IMR-90 (cell line): ENCODE measurements at regions not wholly inside any gene's neighbourhood (a gene's known extent, or its start where the extent isn't known, plus 50 kb on each side); places are given as distances from the start of the nearest gene placed in this dataset.

Experiments
- ATAC-seq: fragments of 200-7000 bp; cut with Tn5 transposase; 2 replicates; pipeline ENCODE4 v1.9.1; 2020; ENCODE audit warnings: low read depth, mild to moderate bottlenecking, moderate library complexity
- BruUV-seq: library from RNA; stranded (reverse); fragments of 400-500 nt; replicated peaks from 2 replicates; lab custom pipeline; 2021; lab: Mats Ljungman, UMichigan
- CTCF ChIA-PET: fragments of 300-600 bp; formaldehyde crosslinking; extraction: SDS; loops from one replicate; lab custom pipeline; 2021; ENCODE audit warnings: antibody characterized with exemption; lab: Yijun Ruan, JAX
- POLR2A ChIA-PET: fragments of 300-600 bp; sonication (Branson Sonifier 250); formaldehyde crosslinking; loops from one replicate; lab custom pipeline; 2022; ENCODE audit warnings: antibody characterized with exemption; ENCODE audit not compliant: unreplicated experiment; lab: Charles Lee
- DNase-seq: peaks from one replicate; pipeline ENCODE4 v3.0.0; 2013
- H2AFZ ChIP-seq: replicated peaks from 2 replicates; pipeline ENCODE3; 2013; ENCODE audit warnings: low read length, mild to moderate bottlenecking; ENCODE audit not compliant: poor library complexity
- H2AK5ac ChIP-seq: 2 replicates; pipeline ENCODE4 v1.6.1; 2013; ENCODE audit warnings: low read depth, low read length, inconsistent platforms
- H2AK9ac ChIP-seq: replicated peaks from 2 replicates; pipeline ENCODE3; 2013; ENCODE audit warnings: mild to moderate bottlenecking, low read depth, low read length, moderate library complexity; ENCODE audit not compliant: poor library complexity
- H2BK120ac ChIP-seq: 2 replicates; pipeline ENCODE4 v1.6.1; 2013; ENCODE audit warnings: low read depth, low read length, inconsistent platforms
- H2BK15ac ChIP-seq: 3 replicates; pipeline ENCODE4 v1.6.1; 2013; ENCODE audit warnings: low read depth, low read length, inconsistent platforms
- H2BK20ac ChIP-seq: 2 replicates; pipeline ENCODE4 v1.6.1; 2013; ENCODE audit warnings: low read depth, mild to moderate bottlenecking, inconsistent platforms, low read length, moderate library complexity
- H2BK5ac ChIP-seq: 2 replicates; pipeline ENCODE4 v1.6.1; 2013; ENCODE audit warnings: mild to moderate bottlenecking, low read depth, low read length, inconsistent platforms; ENCODE audit not compliant: poor library complexity, severe bottlenecking
- H3K14ac ChIP-seq: replicated peaks from 2 replicates; pipeline ENCODE4 v1.6.1; 2013; ENCODE audit warnings: low read depth, low read length, inconsistent platforms
- H3K18ac ChIP-seq: 2 replicates; pipeline ENCODE4 v1.6.1; 2013; ENCODE audit warnings: low read depth, low read length, control low read depth
- H3K23ac ChIP-seq: 2 replicates; pipeline ENCODE4 v1.6.1; 2013; ENCODE audit warnings: low read depth, low read length, inconsistent platforms
- H3K27ac ChIP-seq: 2 replicates; pipeline ENCODE4 v1.5.1; 2013; ENCODE audit warnings: mild to moderate bottlenecking, control low read depth, low read length; ENCODE audit not compliant: insufficient read depth
- H3K27me3 ChIP-seq: 2 replicates; pipeline ENCODE4 v1.6.1; 2013; ENCODE audit warnings: low read length; ENCODE audit not compliant: control insufficient read depth, insufficient read depth
- H3K36me3 ChIP-seq: 2 replicates; pipeline ENCODE4 v1.6.1; 2013; ENCODE audit warnings: low read length, mixed read lengths; ENCODE audit not compliant: control insufficient read depth, insufficient read depth
- H3K4ac ChIP-seq: 2 replicates; pipeline ENCODE4 v1.6.1; 2013; ENCODE audit warnings: low read depth, low read length, inconsistent platforms
- H3K4me1 ChIP-seq: 2 replicates; pipeline ENCODE4 v1.6.1; 2013; ENCODE audit warnings: low read length, mixed read lengths; ENCODE audit not compliant: control insufficient read depth, insufficient read depth
- H3K4me2 ChIP-seq: 2 replicates; pipeline ENCODE4 v1.6.1; 2013; ENCODE audit warnings: low read depth, mild to moderate bottlenecking, control low read depth, low read length, moderate library complexity
- H3K4me3 ChIP-seq: 2 replicates; pipeline ENCODE4 v1.5.1; 2013; ENCODE audit warnings: low read depth, mild to moderate bottlenecking, control low read depth, low read length, moderate library complexity; ENCODE audit not compliant: insufficient read depth
- H3K56ac ChIP-seq: 2 replicates; pipeline ENCODE4 v1.6.1; 2013; ENCODE audit warnings: low read length, inconsistent platforms; ENCODE audit not compliant: insufficient read depth; ENCODE audit errors: extremely low read depth
- H3K79me1 ChIP-seq, 2 experiments: 2 replicates each; pipeline ENCODE4 v1.6.1; 2013; ENCODE audit warnings: low read length in 2 of 2, inconsistent platforms in 1 of 2, low read depth in 1 of 2
- H3K9ac ChIP-seq: 2 replicates; pipeline ENCODE4 v1.6.1; 2013; ENCODE audit warnings: low read depth, low read length, control low read depth
- H3K9me1 ChIP-seq: 2 replicates; pipeline ENCODE4 v1.6.1; 2013; ENCODE audit warnings: low read length, inconsistent platforms; ENCODE audit not compliant: insufficient read depth
- H3K9me3 ChIP-seq: 2 replicates; pipeline ENCODE4 v1.6.1; 2013; ENCODE audit warnings: low read length; ENCODE audit not compliant: control insufficient read depth, insufficient read depth
- H4K20me1 ChIP-seq: 2 replicates; pipeline ENCODE4 v1.6.1; 2013; ENCODE audit warnings: low read length, inconsistent platforms; ENCODE audit not compliant: insufficient read depth
- H4K5ac ChIP-seq: 2 replicates; pipeline ENCODE4 v1.6.1; 2013; ENCODE audit warnings: mild to moderate bottlenecking, low read depth, low read length, control low read depth
- H4K8ac ChIP-seq, 2 experiments: 2 replicates each; pipeline ENCODE4 v1.6.1; 2013; ENCODE audit warnings: low read depth in 2 of 2, low read length in 2 of 2, control low read depth in 1 of 2, inconsistent platforms in 1 of 2
- H4K91ac ChIP-seq: 2 replicates; pipeline ENCODE4 v1.6.1; 2013; ENCODE audit warnings: low read depth, low read length, inconsistent platforms; ENCODE audit not compliant: insufficient read depth
- BHLHE40 ChIP-seq: fragments of 150-350 bp; IDR thresholded peaks from 2 replicates; pipeline ENCODE4 v1.6.1; 2016; ENCODE audit warnings: mild to moderate bottlenecking, low read depth, low read length
- MAFK ChIP-seq: IDR thresholded peaks from 2 replicates; pipeline ENCODE4 v1.6.1; 2012; ENCODE audit warnings: low read depth, low read length, improper control_type of control experiment
- MXI1 ChIP-seq: IDR thresholded peaks from 2 replicates; pipeline ENCODE4 v1.6.1; 2012; ENCODE audit warnings: low read depth, mild to moderate bottlenecking, low read length, moderate library complexity, borderline replicate concordance
- POLR2A ChIP-seq: IDR thresholded peaks from 2 replicates; pipeline ENCODE4 v1.6.1; 2012; ENCODE audit warnings: mild to moderate bottlenecking, low read depth, low read length
- RAD21 ChIP-seq: IDR thresholded peaks from 2 replicates; pipeline ENCODE4 v1.6.1; 2012; ENCODE audit warnings: low read length, improper control_type of control experiment
- WGBS, 2 experiments: methylation state at CpG; one replicate each; pipeline versions ENCODE4 v1.1.5 to v1.1.7; 2013; ENCODE audit warnings: missing lambda C conversion rate in 2 of 2; ENCODE audit not compliant: insufficient read length in 1 of 2; ENCODE audit errors: extremely low coverage in 2 of 2; 5-methylcytosine and 5-hydroxymethylcytosine counted together
- dilution Hi-C: fragments of 300-500 bp; cut with HindIII; formaldehyde crosslinking; loops from one replicate; pipeline ENCODE4 v1.14.3; 2018; ENCODE audit warnings: low sequenced_read_pairs; ENCODE audit not compliant: unreplicated experiment
- in situ Hi-C: fragments of 300-500 bp; cut with MboI; formaldehyde crosslinking; loops from 3 replicates; pipeline ENCODE4 v1.14.3; 2019; ENCODE audit warnings: low sequenced_read_pairs, inconsistent platforms, mixed read lengths
- intact Hi-C: fragments of 100-400 bp; cut with micrococcal nuclease; formaldehyde crosslinking; loops from 2 replicates; pipeline ENCODE4 v1.10.0; 2022
- TF ChIP-seq, protein P1 (sequence below): fragments of 150-350 bp; IDR thresholded peaks from 2 replicates; pipeline ENCODE4 v1.6.1; 2017; ENCODE audit warnings: mild to moderate bottlenecking, antibody characterized with exemption, low read length, low read depth

DNA sequence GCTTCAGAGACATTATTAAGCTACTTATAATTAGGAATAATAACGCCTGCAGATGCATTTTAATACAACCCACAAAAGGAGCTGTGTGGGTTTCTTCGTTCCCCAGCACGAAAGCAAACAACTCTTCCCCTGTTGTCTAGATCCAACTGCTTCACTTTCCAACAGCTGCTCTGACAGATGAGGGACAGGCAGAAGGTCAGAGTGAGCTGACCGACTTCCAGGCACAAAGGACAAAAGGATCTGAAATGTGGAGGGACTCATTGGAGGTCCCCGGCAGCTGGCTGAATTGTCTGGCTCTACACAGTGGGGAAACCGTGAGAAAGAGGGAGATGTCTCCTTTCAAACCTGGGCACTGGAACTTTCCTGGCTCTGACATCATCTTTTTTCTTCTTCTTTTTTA lies 79.1 kb upstream of the ALDH1B1 start:
- H2BK5ac ChIP-seq = no peak overlapping the region
- no peaks in the 10 kb centered on the region for H3K9me3 ChIP-seq
- no peaks in the 10 kb centered on the region for H4K20me1 ChIP-seq
- TF ChIP-seq MAFK (no peak), MXI1 (no peak), BHLHE40 (no peak), RAD21 (no peak), POLR2A (no peak)
- TF ChIP-seq, protein P1, sequence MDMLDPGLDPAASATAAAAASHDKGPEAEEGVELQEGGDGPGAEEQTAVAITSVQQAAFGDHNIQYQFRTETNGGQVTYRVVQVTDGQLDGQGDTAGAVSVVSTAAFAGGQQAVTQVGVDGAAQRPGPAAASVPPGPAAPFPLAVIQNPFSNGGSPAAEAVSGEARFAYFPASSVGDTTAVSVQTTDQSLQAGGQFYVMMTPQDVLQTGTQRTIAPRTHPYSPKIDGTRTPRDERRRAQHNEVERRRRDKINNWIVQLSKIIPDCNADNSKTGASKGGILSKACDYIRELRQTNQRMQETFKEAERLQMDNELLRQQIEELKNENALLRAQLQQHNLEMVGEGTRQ = no peak
- H2BK120ac ChIP-seq = no peak overlapping the region
- H3K9me1 ChIP-seq = no peaks in the 10 kb centered on the region
- no peak overlapping the region for H2BK15ac ChIP-seq
- ChIA-PET POLR2A (no interaction called here), CTCF (no interaction called here)
- H3K9ac ChIP-seq = no peak overlapping the region
- no TSS peak for BruUV-seq
- H2AK9ac ChIP-seq = no peak overlapping the region
- H3K79me1 ChIP-seq = no peaks in the 10 kb centered on the region
- no peak overlapping the region for H3K27ac ChIP-seq
- H3K18ac ChIP-seq = no peak overlapping the region
- no peak overlapping the region for H3K4me2 ChIP-seq
- WGBS, 2 experiments = no CpG with 5 or more reads among the region's 6 CpGs
- no peak overlapping the region for H3K4ac ChIP-seq
- no peak overlapping the region for H3K4me3 ChIP-seq
- H3K36me3 ChIP-seq = no peaks in the 10 kb centered on the region
- H4K8ac ChIP-seq = no peak overlapping the region
- H4K5ac ChIP-seq = no peak overlapping the region
- ATAC-seq (no peak), DNase-seq (no peak)
- H3K56ac ChIP-seq = no peak overlapping the region
- dilution Hi-C loops = no loop called here
- in situ Hi-C loops = no loop called here
- H3K14ac ChIP-seq = no peak overlapping the region
- no peak overlapping the region for H2AFZ ChIP-seq
- H3K23ac ChIP-seq = no peak overlapping the region
- H3K27me3 ChIP-seq = peaks cover 48% of the 10 kb centered on the region
- no peak overlapping the region for H4K91ac ChIP-seq
- H3K4me1 ChIP-seq = no peaks in the 10 kb centered on the region
- no peak overlapping the region for H2AK5ac ChIP-seq
- H2BK20ac ChIP-seq = no peak overlapping the region
- intact Hi-C loops = no loop called here
